BLaER1 treated with 17β-estradiol and CSF1 and Interleukin-3, amounts not matched to agents 10 nM and 100 nM (cell line): ENCODE measurements at regions not wholly inside any gene's neighbourhood (a gene's known extent, or its start where the extent isn't known, plus 50 kb on each side); places are given as distances from the start of the nearest gene placed in this dataset.
A peak's percentile ranks its signal among the peaks of the same experiment; 100 is the strongest.

Experiments used
- H3K27ac ChIP-seq, 11 experiments: shearing (Covaris generic); formaldehyde crosslinking; 2 replicates each; pipeline ENCODE4 v1.8.1; 2022
- H3K27me3 ChIP-seq, 11 experiments: shearing (Covaris generic); formaldehyde crosslinking; 2 replicates each; pipeline ENCODE4 v1.8.1; 2022
- H3K36me3 ChIP-seq, 11 experiments: shearing (Covaris generic); formaldehyde crosslinking; 2 replicates each; pipeline ENCODE4 v1.8.1; 2022
- H3K4me1 ChIP-seq, 10 experiments: shearing (Covaris generic); formaldehyde crosslinking; 2 replicates each; pipeline ENCODE4 v1.8.1; 2022
- H3K4me2 ChIP-seq, 11 experiments: shearing (Covaris generic); formaldehyde crosslinking; 2 replicates each; pipeline ENCODE4 v1.8.1; 2022
- H3K4me3 ChIP-seq, 10 experiments: shearing (Covaris generic); formaldehyde crosslinking; 2 replicates each; pipeline ENCODE4 v1.8.1; 2022
- H3K9ac ChIP-seq, 11 experiments: shearing (Covaris generic); formaldehyde crosslinking; 2 replicates each; pipeline ENCODE4 v1.8.1; 2022
- H3K9me3 ChIP-seq, 11 experiments: shearing (Covaris generic); formaldehyde crosslinking; replicated peaks in 1 of 11; 2 replicates each; pipeline ENCODE4 v1.8.1; 2022
- H4K20me1 ChIP-seq, 11 experiments: shearing (Covaris generic); formaldehyde crosslinking; 2 replicates each; pipeline ENCODE4 v1.8.1; 2022
- Cebpa-rat ChIP-seq, 11 experiments: shearing (Covaris generic); IDR thresholded peaks; 2 replicates each; pipeline ENCODE4 v1.8.1; 2022

GRCh38 chr15:69603369-69604071 is 150.9 kb downstream of the RPLP1 start:
- no peak overlapping the region for H3K27ac ChIP-seq
- peaks cover 0 to 17% (median 0%) of the 10 kb centered on the region in 11 experiments; a peak in 6 of 22 replicates for H3K27me3 ChIP-seq
- peaks cover 0 to 3% (median 0%) of the 10 kb centered on the region in 11 experiments; a peak in 1 of 22 replicates for H4K20me1 ChIP-seq
- no peak for TF ChIP-seq Cebpa-rat (IDR thresholded peaks at IDR 0.05)
- peaks cover 0 to 35% (median 9%) of the 10 kb centered on the region in 10 experiments; a peak in 11 of 20 replicates for H3K4me1 ChIP-seq
- H3K9ac ChIP-seq = no peak overlapping the region
- H3K36me3 ChIP-seq = no peaks in the 10 kb centered on the region
- no peak overlapping the region for H3K4me3 ChIP-seq
- H3K9me3 ChIP-seq = no peaks in the 10 kb centered on the region
- H3K4me2 ChIP-seq = peak overlapping the region in 2 of 11 experiments; percentile 15 to 35; a peak in 3 of 22 replicates

- no peak overlapping the region for H3K9ac ChIP-seq
- peaks cover 0 to 3% (median 0%) of the 10 kb centered on the region in 11 experiments; a peak in 1 of 22 replicates for H4K20me1 ChIP-seq
- peaks cover 0 to 40% (median 9%) of the 10 kb centered on the region in 10 experiments; a peak in 11 of 20 replicates for H3K4me1 ChIP-seq
- H3K9me3 ChIP-seq = no peaks in the 10 kb centered on the region
- TF ChIP-seq Cebpa-rat (IDR thresholded peaks at IDR 0.05) = no peak
- no peak overlapping the region for H3K4me3 ChIP-seq
- peak overlapping the region in 2 of 11 experiments; percentile 15 to 35; a peak in 3 of 22 replicates for H3K4me2 ChIP-seq
- H3K36me3 ChIP-seq = no peaks in the 10 kb centered on the region
- peaks cover 0 to 17% (median 0%) of the 10 kb centered on the region in 11 experiments; a peak in 6 of 22 replicates for H3K27me3 ChIP-seq
- H3K27ac ChIP-seq = no peak overlapping the region
These were observed 151.4 kb downstream of the RPLP1 start for GRCh38 chr15:69604072-69604411.

GRCh38 chr15:69606144-69606543 is 153.5 kb downstream of the RPLP1 start:
- Histone ChIP-seq H3K4me1 (peaks cover 0 to 61% (median 15%) of the 10 kb centered on the region in 10 experiments; a peak in 11 of 20 replicates), H3K4me3 (no peak overlapping the region), H3K27me3 (peaks cover 0 to 9% (median 0%) of the 10 kb centered on the region in 11 experiments; a peak in 3 of 22 replicates), H3K9ac (no peak overlapping the region), H3K4me2 (peak overlapping the region in 7 of 11 experiments; percentile 17 to 56 (median 23); a peak in 11 of 22 replicates), H3K9me3 (no peaks in the 10 kb centered on the region), H3K27ac (no peak overlapping the region), H3K36me3 (no peaks in the 10 kb centered on the region), H4K20me1 (0 out of 22 replicates have a peak, but pooled peaks cover 0 to 3% (median 0%) of the 10 kb centered on the region in 11 experiments)
- TF ChIP-seq Cebpa-rat (IDR thresholded peaks at IDR 0.05) = no peak

GRCh38 chr15:69606921-69607500 is 154.4 kb downstream of the RPLP1 start:
- Histone ChIP-seq H3K9me3 (no peaks in the 10 kb centered on the region), H4K20me1 (0 out of 22 replicates have a peak, but pooled peaks cover 0 to 3% (median 0%) of the 10 kb centered on the region in 11 experiments)
- TF ChIP-seq Cebpa-rat (IDR thresholded peaks at IDR 0.05) = no peak

GRCh38 chr15:69608661-69609060 is 156.0 kb downstream of the RPLP1 start:
- Histone ChIP-seq H3K27me3 (no peaks in the 10 kb centered on the region; a peak in 1 of 22 replicates), H3K9me3 (no peaks in the 10 kb centered on the region)

More at GRCh38 chr15:69606921-69607500, 154.4 kb downstream of the RPLP1 start:
- Histone ChIP-seq H3K27ac (no peak overlapping the region), H3K27me3 (peaks cover 0 to 9% (median 0%) of the 10 kb centered on the region in 11 experiments; a peak in 3 of 22 replicates), H3K4me2 (peak overlapping the region in 4 of 11 experiments; percentile 34 to 56 (median 50); a peak in 8 of 22 replicates), H3K9ac (no peak overlapping the region), H3K36me3 (no peaks in the 10 kb centered on the region), H3K4me3 (no peak overlapping the region), H3K4me1 (peaks cover 0 to 69% (median 15%) of the 10 kb centered on the region in 10 experiments; a peak in 11 of 20 replicates)

GRCh38 chr15:69609176-69609575 is 156.6 kb downstream of the RPLP1 start:
- Histone ChIP-seq H3K4me2 (peak overlapping the region in 4 of 11 experiments; percentile 62 to 77 (median 68); a peak in 7 of 22 replicates), H3K9me3 (no peaks in the 10 kb centered on the region), H3K27me3 (no peaks in the 10 kb centered on the region)

More at GRCh38 chr15:69608661-69609060, 156.0 kb downstream of the RPLP1 start:
- no peaks in the 10 kb centered on the region for H4K20me1 ChIP-seq
- H3K4me1 ChIP-seq = peaks cover 0 to 68% (median 15%) of the 10 kb centered on the region in 10 experiments; a peak in 11 of 20 replicates
- H3K4me3 ChIP-seq = no peak overlapping the region
- TF ChIP-seq Cebpa-rat (IDR thresholded peaks at IDR 0.05) = no peak
- no peak overlapping the region for H3K9ac ChIP-seq
- H3K36me3 ChIP-seq = no peaks in the 10 kb centered on the region
- H3K27ac ChIP-seq = no peak overlapping the region
- H3K4me2 ChIP-seq = peak overlapping the region in 3 of 11 experiments; percentile 16 to 77 (median 72); a peak in 5 of 22 replicates

GRCh38 chr15:69609776-69610175 is 157.2 kb downstream of the RPLP1 start:
- Histone ChIP-seq H3K9me3 (no peaks in the 10 kb centered on the region), H3K4me3 (no peak overlapping the region), H4K20me1 (no peaks in the 10 kb centered on the region), H3K9ac (peak overlapping the region in 2 of 11 experiments; percentile 12 to 34; a peak in 2 of 22 replicates), H3K36me3 (no peaks in the 10 kb centered on the region), H3K27ac (peak overlapping the region in 5 of 11 experiments; percentile 8 to 67 (median 61); a peak in 8 of 22 replicates), H3K4me1 (peaks cover 0 to 61% (median 15%) of the 10 kb centered on the region in 10 experiments; a peak in 11 of 20 replicates), H3K27me3 (no peaks in the 10 kb centered on the region), H3K4me2 (peak overlapping the region in 6 of 11 experiments; percentile 2 to 77 (median 64); a peak in 10 of 22 replicates)
- TF ChIP-seq Cebpa-rat (IDR thresholded peaks at IDR 0.05) = no peak

More at GRCh38 chr15:69609176-69609575, 156.6 kb downstream of the RPLP1 start:
- Histone ChIP-seq H4K20me1 (no peaks in the 10 kb centered on the region), H3K4me3 (no peak overlapping the region), H3K27ac (peak overlapping the region in 2 of 11 experiments; percentile 65 to 67; a peak in 3 of 22 replicates), H3K36me3 (no peaks in the 10 kb centered on the region), H3K9ac (no peak overlapping the region), H3K4me1 (peaks cover 0 to 63% (median 15%) of the 10 kb centered on the region in 10 experiments; a peak in 11 of 20 replicates)
- no peak for TF ChIP-seq Cebpa-rat (IDR thresholded peaks at IDR 0.05)

- Histone ChIP-seq H3K4me3 (no peak overlapping the region), H3K27me3 (no peaks in the 10 kb centered on the region), H4K20me1 (no peaks in the 10 kb centered on the region), H3K27ac (peak overlapping the region in 5 of 11 experiments; percentile 8 to 67 (median 61); a peak in 8 of 22 replicates), H3K36me3 (no peaks in the 10 kb centered on the region), H3K4me2 (peak overlapping the region in 7 of 11 experiments; percentile 2 to 77 (median 62); a peak in 10 of 22 replicates), H3K4me1 (peaks cover 0 to 61% (median 15%) of the 10 kb centered on the region in 10 experiments; a peak in 11 of 20 replicates), H3K9me3 (no peaks in the 10 kb centered on the region), H3K9ac (peak overlapping the region in 2 of 11 experiments; percentile 12 to 34; a peak in 2 of 22 replicates)
- peak in 2 of 11 experiments; percentile 45 to 69; a peak in 3 of 22 replicates for TF ChIP-seq Cebpa-rat (IDR thresholded peaks at IDR 0.05)
These were observed 157.7 kb downstream of the RPLP1 start for GRCh38 chr15:69610277-69610676.
